ENCODE measurements at regions not wholly inside any gene's neighbourhood (a gene's known extent, or its start where the extent isn't known, plus 50 kb on each side); places are given as distances from the start of the nearest gene placed in this dataset.
A peak's percentile ranks its signal among the peaks of the same experiment; 100 is the strongest.

DNA sequence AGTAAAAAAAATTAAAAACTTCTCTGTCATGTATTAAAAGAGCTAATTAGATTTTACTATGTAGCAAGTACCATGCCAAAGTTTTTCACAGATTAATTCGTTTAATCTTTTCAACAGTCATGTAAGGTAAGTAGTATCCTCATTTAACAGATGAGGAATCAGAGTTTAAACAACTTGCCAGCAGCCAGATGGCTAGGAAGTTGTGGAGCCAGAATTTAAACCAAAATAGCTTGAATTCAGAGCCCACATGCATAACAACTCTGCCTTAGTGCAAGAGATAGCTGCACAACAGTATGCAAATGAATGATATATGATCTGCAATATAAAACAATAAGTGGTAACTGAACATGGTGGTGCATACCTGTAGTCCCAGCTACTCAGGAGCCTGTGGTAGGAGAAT, 75.3 kb downstream of the NAP1L3 start:
- no peak for TF ChIP-seq CTCF (IDR thresholded peaks at IDR 0.05)
- no peak for TF ChIP-seq ZFX (IDR thresholded peaks at IDR 0.05; ENCODE audit: borderline replicate concordance)
- H3K27ac ChIP-seq = no peak overlapping the region

DNA sequence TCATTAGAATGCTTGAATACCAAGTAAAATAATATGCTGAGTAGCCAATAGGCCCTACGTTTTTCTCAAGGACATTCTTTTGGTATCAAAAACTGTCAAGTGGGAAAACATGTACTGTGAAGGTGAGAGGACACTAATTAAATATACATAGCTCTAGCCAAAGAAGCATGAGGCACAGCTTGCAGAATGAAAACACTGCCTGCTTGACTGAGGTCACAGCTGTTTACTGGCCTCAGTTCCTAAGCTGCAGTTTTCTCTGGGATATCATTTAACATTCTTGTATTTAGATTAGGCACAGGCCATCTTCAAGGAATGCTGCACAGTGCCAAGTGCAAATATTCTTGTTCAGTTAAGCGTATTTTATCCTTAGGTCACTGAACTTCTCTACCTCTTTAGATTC, 78.6 kb downstream of the NAP1L3 start:
- no peak overlapping the region for H3K27ac ChIP-seq
- no peak for TF ChIP-seq ZFX (IDR thresholded peaks at IDR 0.05; ENCODE audit: borderline replicate concordance)
- TF ChIP-seq CTCF (IDR thresholded peaks at IDR 0.05) = no peak

DNA sequence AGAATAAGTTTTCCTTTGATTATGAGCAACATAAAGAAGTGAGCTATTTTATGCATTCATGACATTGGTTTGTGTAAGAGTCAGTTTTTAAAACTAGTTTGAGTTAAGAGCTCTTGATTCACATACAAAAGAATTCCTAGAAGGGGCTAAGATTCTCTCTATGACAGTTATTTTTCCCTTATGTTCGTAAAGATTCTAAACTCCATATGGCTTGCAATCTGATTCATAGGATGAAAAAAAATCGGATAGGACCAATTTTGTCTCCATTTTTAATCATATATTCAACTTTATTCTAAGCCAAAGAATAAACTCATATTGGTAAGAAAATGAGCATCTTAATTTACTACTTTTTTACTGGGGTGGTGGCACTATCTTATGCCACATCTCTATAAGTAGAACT, 79.4 kb downstream of the NAP1L3 start:
- H3K27ac ChIP-seq = no peak overlapping the region
- TF ChIP-seq ZFX (IDR thresholded peaks at IDR 0.05; ENCODE audit: borderline replicate concordance) (no peak), CTCF (IDR thresholded peaks at IDR 0.05) (no peak)

- TF ChIP-seq ZFX (IDR thresholded peaks at IDR 0.05; ENCODE audit: borderline replicate concordance) = no peak
- TF ChIP-seq CTCF (IDR thresholded peaks at IDR 0.05) = no peak
- H3K27ac ChIP-seq = no peak overlapping the region
These were observed 82.0 kb downstream of the NAP1L3 start for GRCh38 chrX:93591398-93591797.

GRCh38 chrX:93585661-93586060, 87.7 kb downstream of the NAP1L3 start:
- no peak for TF ChIP-seq ZFX (IDR thresholded peaks at IDR 0.05; ENCODE audit: borderline replicate concordance)

DNA sequence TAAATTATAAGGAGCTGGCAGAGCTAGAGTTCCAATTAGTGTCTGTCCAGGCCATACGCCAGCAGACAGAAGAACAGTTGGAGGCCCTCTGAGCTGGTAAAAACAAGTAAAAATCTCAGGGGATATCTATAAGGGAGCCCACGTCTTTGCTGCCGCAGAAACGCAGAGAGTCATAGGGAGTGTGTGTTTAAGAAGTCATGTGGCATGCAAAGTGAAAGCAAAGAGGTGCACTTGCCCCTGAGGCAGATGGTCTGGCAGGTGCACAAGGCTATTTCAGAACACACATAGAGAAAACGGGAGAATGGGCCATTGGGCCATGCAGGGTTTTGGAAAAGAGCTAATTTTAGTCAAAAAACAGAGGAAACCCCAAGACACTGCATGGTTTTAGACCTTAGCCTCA, 92.7 kb downstream of the NAP1L3 start:
- TF ChIP-seq ZFX (IDR thresholded peaks at IDR 0.05; ENCODE audit: borderline replicate concordance) (no peak), CTCF (IDR thresholded peaks at IDR 0.05) (no peak)
- no peak overlapping the region for H3K27ac ChIP-seq

More at GRCh38 chrX:93585661-93586060, 87.7 kb downstream of the NAP1L3 start:
- H3K27ac ChIP-seq = no peak overlapping the region

- TF ChIP-seq CTCF (IDR thresholded peaks at IDR 0.05) (peak; percentile 58), ZFX (IDR thresholded peaks at IDR 0.05; ENCODE audit: borderline replicate concordance) (no peak)
- H3K27ac ChIP-seq = no peak overlapping the region
These were observed 134.8 kb downstream of the NAP1L3 start for GRCh38 chrX:93538575-93538974.

DNA sequence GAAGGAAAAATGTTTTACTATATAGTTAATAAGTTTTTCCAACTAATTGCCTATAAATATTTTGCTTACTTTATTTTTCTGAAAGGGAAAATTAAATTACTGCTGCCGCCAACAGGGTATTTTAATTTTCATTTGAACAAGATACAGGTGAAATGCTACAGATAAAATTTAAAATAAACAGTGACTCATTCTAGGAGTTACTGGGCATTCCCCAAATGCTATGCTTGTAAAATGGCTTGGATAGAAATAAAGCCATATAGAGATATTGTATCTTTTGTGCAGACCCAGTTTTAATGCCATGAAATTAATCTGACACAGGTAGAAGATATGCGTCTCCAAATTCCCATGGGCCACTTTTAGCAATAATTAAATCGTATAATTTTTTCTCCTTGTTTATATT, 144.5 kb downstream of the NAP1L3 start:
- TF ChIP-seq ZFX (IDR thresholded peaks at IDR 0.05; ENCODE audit: borderline replicate concordance) (no peak), CTCF (IDR thresholded peaks at IDR 0.05) (no peak)
- H3K27ac ChIP-seq = no peak overlapping the region
